BLaER1 (cell line): ENCODE measurements at regions not wholly inside any gene's neighbourhood (a gene's known extent, or its start where the extent isn't known, plus 50 kb on each side); places are given as distances from the start of the nearest gene placed in this dataset.
"Not testable (repeated sequence)": the region's sequence is repeated elsewhere in the genome, so short reads cannot be mapped to it uniquely, and the experiment has no call there.

Source experiments
- H3K27ac ChIP-seq: shearing (Covaris generic); formaldehyde crosslinking; 2 replicates; pipeline ENCODE4 v1.8.1; 2022
- H3K27me3 ChIP-seq: shearing (Covaris generic); formaldehyde crosslinking; 2 replicates; pipeline ENCODE4 v1.8.1; 2022
- H3K36me3 ChIP-seq: shearing (Covaris generic); formaldehyde crosslinking; 2 replicates; pipeline ENCODE4 v1.8.1; 2022
- H3K4me1 ChIP-seq: shearing (Covaris generic); formaldehyde crosslinking; 2 replicates; pipeline ENCODE4 v1.8.1; 2022
- H3K4me2 ChIP-seq: shearing (Covaris generic); formaldehyde crosslinking; 2 replicates; pipeline ENCODE4 v1.8.1; 2022
- H3K4me3 ChIP-seq: shearing (Covaris generic); formaldehyde crosslinking; 2 replicates; pipeline ENCODE4 v1.8.1; 2022
- H3K9ac ChIP-seq: shearing (Covaris generic); formaldehyde crosslinking; 2 replicates; pipeline ENCODE4 v1.8.1; 2022
- H3K9me3 ChIP-seq: shearing (Covaris generic); formaldehyde crosslinking; 2 replicates; pipeline ENCODE4 v1.8.1; 2022
- H4K20me1 ChIP-seq: shearing (Covaris generic); formaldehyde crosslinking; 2 replicates; pipeline ENCODE4 v1.8.1; 2022
- Cebpa-rat ChIP-seq: shearing (Covaris generic); IDR thresholded peaks from 2 replicates; pipeline ENCODE4 v1.8.1; 2022

- H3K9me3 ChIP-seq: peaks cover 44% of the 10 kb centered on the region
- no peaks in the 10 kb centered on the region for H4K20me1 ChIP-seq
- H3K4me2 ChIP-seq: peak overlapping the region; percentile 87
- H3K27me3 ChIP-seq: no peaks in the 10 kb centered on the region
- no peak for TF ChIP-seq Cebpa-rat
- peaks cover 91% of the 10 kb centered on the region for H3K4me1 ChIP-seq
- peak overlapping the region; percentile 86 for H3K27ac ChIP-seq
- H3K4me3 ChIP-seq: no peak overlapping the region
- peak overlapping the region; percentile 48 for H3K9ac ChIP-seq
- no peaks in the 10 kb centered on the region; the same call in 1 of the 2 replicates for H3K36me3 ChIP-seq
Measured at GRCh38 chr20:61090541-61090940, 161.5 kb upstream of the CDH4 start.

- H4K20me1 ChIP-seq: no peaks in the 10 kb centered on the region
- H3K27me3 ChIP-seq: no peaks in the 10 kb centered on the region
- H3K4me3 ChIP-seq: peak overlapping the region; percentile 49
- peak overlapping the region; percentile 48; the same call in 1 of the 2 replicates for H3K9ac ChIP-seq
- peaks cover 44% of the 10 kb centered on the region for H3K9me3 ChIP-seq
- H3K36me3 ChIP-seq: peaks cover 3% of the 10 kb centered on the region; the same call in 1 of the 2 replicates
- H3K27ac ChIP-seq: peak overlapping the region; percentile 86
- H3K4me2 ChIP-seq: peak overlapping the region; percentile 87
- TF ChIP-seq Cebpa-rat: no peak
- H3K4me1 ChIP-seq: peaks cover 73% of the 10 kb centered on the region
Measured at GRCh38 chr20:61092251-61092650, 159.8 kb upstream of the CDH4 start.

GRCh38 chr20:61094581-61094980 lies 157.5 kb upstream of the CDH4 start:
- Histone ChIP-seq H3K4me1 (peaks cover 67% of the 10 kb centered on the region), H3K9me3 (peaks cover 42% of the 10 kb centered on the region), H3K27me3 (no peaks in the 10 kb centered on the region), H3K36me3 (peaks cover 4% of the 10 kb centered on the region; the same call in 1 of the 2 replicates), H3K27ac (peak overlapping the region; percentile 86), H3K9ac (no peak overlapping the region), H4K20me1 (no peaks in the 10 kb centered on the region), H3K4me2 (peak overlapping the region; percentile 87), H3K4me3 (peak overlapping the region; percentile 34)
- TF ChIP-seq Cebpa-rat: no peak

GRCh38 chr20:61096463-61096862 lies 155.6 kb upstream of the CDH4 start:
- Histone ChIP-seq H3K27me3 (no peaks in the 10 kb centered on the region), H3K4me2 (no peak overlapping the region), H3K9ac (no peak overlapping the region), H3K4me1 (peaks cover 67% of the 10 kb centered on the region), H3K9me3 (peaks cover 42% of the 10 kb centered on the region), H3K36me3 (peaks cover 4% of the 10 kb centered on the region; the same call in 1 of the 2 replicates), H3K27ac (no peak overlapping the region), H4K20me1 (no peaks in the 10 kb centered on the region), H3K4me3 (no peak overlapping the region)
- TF ChIP-seq Cebpa-rat: no peak

GRCh38 chr20:61099806-61100205 lies 152.3 kb upstream of the CDH4 start:
- TF ChIP-seq Cebpa-rat: no peak

GRCh38 chr20:61100489-61100888 lies 151.6 kb upstream of the CDH4 start:
- TF ChIP-seq Cebpa-rat: peak; percentile 76
- Histone ChIP-seq H3K9ac (no peak overlapping the region), H3K4me1 (peaks cover 76% of the 10 kb centered on the region), H3K4me2 (peak overlapping the region; percentile 45), H3K27me3 (no peaks in the 10 kb centered on the region), H4K20me1 (no peaks in the 10 kb centered on the region), H3K4me3 (no peak overlapping the region), H3K36me3 (peaks cover 4% of the 10 kb centered on the region; the same call in 1 of the 2 replicates), H3K27ac (peak overlapping the region; percentile 65), H3K9me3 (peaks cover 25% of the 10 kb centered on the region)

More at GRCh38 chr20:61099806-61100205, 152.3 kb upstream of the CDH4 start:
- Histone ChIP-seq H3K27ac (peak overlapping the region; percentile 65), H3K9me3 (peaks cover 32% of the 10 kb centered on the region), H3K4me3 (no peak overlapping the region), H4K20me1 (no peaks in the 10 kb centered on the region), H3K4me1 (peaks cover 69% of the 10 kb centered on the region), H3K9ac (no peak overlapping the region), H3K4me2 (peak overlapping the region; percentile 45), H3K27me3 (no peaks in the 10 kb centered on the region), H3K36me3 (peaks cover 4% of the 10 kb centered on the region; the same call in 1 of the 2 replicates)

- not testable (repeated sequence) for H3K27me3 ChIP-seq, H3K9ac ChIP-seq, H3K36me3 ChIP-seq, H4K20me1 ChIP-seq, H3K4me3 ChIP-seq
- Histone ChIP-seq H3K4me1 (peaks cover 84% of the 10 kb centered on the region), H3K27ac (peak overlapping the region; percentile 59; the same call in 1 of the 2 replicates), H3K9me3 (peaks cover 16% of the 10 kb centered on the region), H3K4me2 (peak overlapping the region; percentile 66)
Measured at GRCh38 chr20:61101321-61101720, 150.7 kb upstream of the CDH4 start.

- H3K4me3 ChIP-seq: no peak overlapping the region
- peaks cover 81% of the 10 kb centered on the region for H3K4me1 ChIP-seq
- H3K36me3 ChIP-seq: no peaks in the 10 kb centered on the region
- H3K9me3 ChIP-seq: peaks cover 14% of the 10 kb centered on the region; the same call in 1 of the 2 replicates
- H3K9ac ChIP-seq: no peak overlapping the region
- no peak overlapping the region for H3K27ac ChIP-seq
- H4K20me1 ChIP-seq: no peaks in the 10 kb centered on the region
- no peaks in the 10 kb centered on the region for H3K27me3 ChIP-seq
- no peak for TF ChIP-seq Cebpa-rat
- peak overlapping the region; percentile 66 for H3K4me2 ChIP-seq
Measured at GRCh38 chr20:61104232-61104631, 147.8 kb upstream of the CDH4 start.

- no peak for TF ChIP-seq Cebpa-rat
- no peak overlapping the region for H3K9ac ChIP-seq
Measured at GRCh38 chr20:61105395-61105794, 146.7 kb upstream of the CDH4 start.

GRCh38 chr20:61106438-61106837 lies 145.6 kb upstream of the CDH4 start:
- Histone ChIP-seq H3K27ac (0 out of 2 replicates have a peak overlapping the region, but pooled peaks have one; percentile 27), H3K4me3 (no peak overlapping the region), H3K27me3 (no peaks in the 10 kb centered on the region), H3K4me1 (peaks cover 73% of the 10 kb centered on the region), H3K9ac (no peak overlapping the region), H4K20me1 (no peaks in the 10 kb centered on the region), H3K36me3 (no peaks in the 10 kb centered on the region), H3K4me2 (peak overlapping the region; percentile 66), H3K9me3 (peaks cover 19% of the 10 kb centered on the region; the same call in 1 of the 2 replicates)
- no peak for TF ChIP-seq Cebpa-rat

More at GRCh38 chr20:61105395-61105794, 146.7 kb upstream of the CDH4 start:
- no peaks in the 10 kb centered on the region for H4K20me1 ChIP-seq
- H3K4me2 ChIP-seq: peak overlapping the region; percentile 66
- H3K36me3 ChIP-seq: no peaks in the 10 kb centered on the region
- H3K9me3 ChIP-seq: peaks cover 19% of the 10 kb centered on the region; the same call in 1 of the 2 replicates
- H3K4me3 ChIP-seq: no peak overlapping the region
- H3K27ac ChIP-seq: peak overlapping the region; percentile 27; the same call in 1 of the 2 replicates
- peaks cover 73% of the 10 kb centered on the region for H3K4me1 ChIP-seq
- H3K27me3 ChIP-seq: no peaks in the 10 kb centered on the region
